ENCODE measurements at regions not wholly inside any gene's neighbourhood (a gene's known extent, or its start where the extent isn't known, plus 50 kb on each side); places are given as distances from the start of the nearest gene placed in this dataset.

DNA sequence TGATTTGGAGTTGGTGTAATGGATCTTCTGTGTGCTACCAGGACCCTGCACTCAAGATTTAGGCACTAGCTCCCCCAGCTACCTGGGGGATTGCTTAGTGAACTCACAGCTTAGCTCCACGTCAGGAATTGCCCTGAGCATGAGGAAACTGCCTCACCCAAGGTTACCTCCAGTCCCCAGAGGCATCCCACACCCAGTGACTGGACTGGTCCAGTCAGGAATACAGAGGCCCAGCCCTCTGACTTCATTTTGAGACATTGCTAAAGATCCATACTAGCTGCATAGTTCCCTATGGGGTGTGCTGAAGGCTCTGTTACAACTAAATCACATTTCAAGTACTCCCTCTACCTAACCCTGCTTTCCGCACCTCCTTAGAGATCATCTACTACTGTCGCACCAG lies 364.7 kb downstream of the EFNA5 start:
- Histone ChIP-seq H3K36me3 (ENCODE audit: control insufficient read depth in 2 of 2, extremely low read depth in 1 of 2, insufficient read depth in 1 of 2, low read length in 1 of 2) (no peaks in the 10 kb centered on the region), H3K9me3 (no peaks in the 10 kb centered on the region), H3K4me1 (ENCODE audit: control insufficient read depth in 1 of 2, extremely low read depth in 1 of 2, insufficient read depth in 2 of 2, low read length in 2 of 2) (no peaks in the 10 kb centered on the region), H3K4me3 (ENCODE audit: control insufficient read depth in 1 of 2, extremely low read depth in 1 of 2, low read length in 1 of 2) (no peak overlapping the region), H3K27ac (ENCODE audit: low read length) (no peak overlapping the region), H3K27me3 (replicated peaks in 1 of 2; ENCODE audit: control insufficient read depth in 2 of 2, extremely low read depth in 1 of 2, insufficient read depth in 2 of 2, low read length in 1 of 2) (no peaks in the 10 kb centered on the region)
- ChIA-PET POLR2A (no interaction called here), CTCF (interaction anchor here in 1 of 2 donors (1.4 kb wide), 1 partner anchor 266 kb away, joined by 3 read pairs; no protein-coding TSS in a partner anchor)
- DNase-seq (no peak), ATAC-seq (replicated peaks in 1 of 4) (no peak)
- Mint-ChIP-seq H3K4me3 (no peak overlapping the region), H3K4me1 (no peaks in the 10 kb centered on the region), H3K9me3 (peaks cover 0 to 10% (median 0%) of the 10 kb centered on the region in 3 donors), H3K36me3 (no peaks in the 10 kb centered on the region), H3K27ac (no peak overlapping the region), H3K27me3 (no peaks in the 10 kb centered on the region)
- WGBS (ENCODE audit: insufficient coverage) = 50% methylated on average over 1 of the region's 3 CpGs

DNA sequence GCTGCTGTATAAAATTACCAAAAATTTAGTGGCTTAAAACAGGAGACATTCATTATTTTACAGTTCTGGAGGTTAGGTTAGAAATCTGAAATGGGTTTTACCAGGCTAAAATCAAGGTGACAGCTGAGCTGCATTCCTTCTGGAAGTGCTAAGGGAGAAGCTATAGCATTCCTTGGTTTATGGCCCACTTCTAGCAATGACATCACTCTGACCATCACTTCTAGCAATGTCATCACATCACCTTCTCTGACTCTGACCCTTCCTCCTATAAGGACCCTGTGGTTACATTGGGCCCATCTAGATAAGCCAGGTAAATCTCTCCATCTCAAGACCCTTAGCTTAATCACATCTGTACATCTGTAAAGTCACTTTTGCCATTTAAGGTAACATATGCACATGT lies 366.1 kb downstream of the EFNA5 start:
- Mint-ChIP-seq H3K27ac (no peak overlapping the region), H3K4me3 (no peak overlapping the region), H3K4me1 (no peaks in the 10 kb centered on the region), H3K36me3 (no peaks in the 10 kb centered on the region), H3K9me3 (peaks cover 0 to 10% (median 0%) of the 10 kb centered on the region in 3 donors), H3K27me3 (no peaks in the 10 kb centered on the region)
- Histone ChIP-seq H3K27me3 (replicated peaks in 1 of 2; ENCODE audit: control insufficient read depth in 2 of 2, extremely low read depth in 1 of 2, insufficient read depth in 2 of 2, low read length in 1 of 2) (no peaks in the 10 kb centered on the region), H3K4me1 (ENCODE audit: control insufficient read depth in 1 of 2, extremely low read depth in 1 of 2, insufficient read depth in 2 of 2, low read length in 2 of 2) (no peaks in the 10 kb centered on the region), H3K9me3 (no peaks in the 10 kb centered on the region), H3K27ac (ENCODE audit: low read length) (no peak overlapping the region), H3K36me3 (ENCODE audit: control insufficient read depth in 2 of 2, extremely low read depth in 1 of 2, insufficient read depth in 1 of 2, low read length in 1 of 2) (no peaks in the 10 kb centered on the region), H3K4me3 (ENCODE audit: control insufficient read depth in 1 of 2, extremely low read depth in 1 of 2, low read length in 1 of 2) (no peak overlapping the region)
- POLR2A ChIA-PET = interaction anchor here in 1 of 2 donors (0.6 kb wide), 1 partner anchor 1871 kb away, joined by 4 read pairs; no protein-coding TSS in a partner anchor
- DNase-seq = no peak
- CTCF ChIA-PET = interaction anchor here in 1 of 2 donors (0.6 kb wide), 1 partner anchor 8 kb away, joined by 3 read pairs; no protein-coding TSS in a partner anchor
- ATAC-seq (replicated peaks in 1 of 4) = no peak

DNA sequence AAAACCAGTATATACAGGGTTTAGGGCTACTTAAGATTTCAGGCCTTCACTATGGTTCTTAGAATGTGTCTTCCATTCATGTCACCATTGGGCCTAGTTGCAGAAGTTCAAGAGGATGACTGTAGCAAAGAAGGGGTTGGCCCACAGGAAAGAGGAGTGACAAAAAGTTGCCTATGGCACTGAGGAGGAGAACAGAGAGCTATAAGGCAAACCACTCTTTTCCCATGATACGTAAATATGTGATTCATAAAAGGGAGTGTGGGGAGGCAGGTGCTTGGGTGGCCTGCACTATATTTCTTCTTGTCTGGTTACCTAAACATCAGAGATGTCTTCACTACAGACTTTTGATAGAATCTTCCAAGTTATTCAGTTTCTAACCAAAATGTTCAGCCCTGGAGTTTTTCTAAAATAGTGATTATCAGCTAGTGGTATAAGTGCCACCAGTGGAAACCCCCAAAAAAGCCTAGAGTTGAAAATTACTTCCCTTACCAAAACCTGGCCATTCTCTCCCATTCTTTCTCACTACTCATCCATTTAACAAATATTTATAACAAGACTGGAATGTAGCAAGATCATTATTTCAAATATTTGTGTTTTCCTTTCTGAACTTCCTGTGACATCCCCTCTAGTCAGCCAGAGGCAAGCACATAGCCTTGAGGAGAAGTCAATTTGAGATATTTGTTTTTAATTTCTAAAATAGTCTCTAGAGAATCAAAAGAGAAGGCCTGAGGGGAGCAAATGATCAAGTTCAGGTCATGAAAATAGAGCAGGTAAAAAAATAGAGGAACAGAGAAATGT lies 367.4 kb downstream of the EFNA5 start:
- ChIA-PET CTCF (no interaction called here), POLR2A (no interaction called here)
- Mint-ChIP-seq H3K4me3 (no peak overlapping the region), H3K36me3 (no peaks in the 10 kb centered on the region), H3K27ac (no peak overlapping the region), H3K4me1 (no peaks in the 10 kb centered on the region), H3K27me3 (no peaks in the 10 kb centered on the region), H3K9me3 (peaks cover 0 to 5% (median 0%) of the 10 kb centered on the region in 3 donors)
- no peaks in the 10 kb centered on the region for H3K36me3 ChIP-seq (ENCODE audit: control insufficient read depth in 2 of 2, extremely low read depth in 1 of 2, insufficient read depth in 1 of 2, low read length in 1 of 2)
- no peak overlapping the region for H3K27ac ChIP-seq (ENCODE audit: low read length)
- no peaks in the 10 kb centered on the region for H3K9me3 ChIP-seq
- no peaks in the 10 kb centered on the region for H3K27me3 ChIP-seq (replicated peaks in 1 of 2; ENCODE audit: control insufficient read depth in 2 of 2, extremely low read depth in 1 of 2, insufficient read depth in 2 of 2, low read length in 1 of 2)
- DNase-seq = no peak
- H3K4me1 ChIP-seq (ENCODE audit: control insufficient read depth in 1 of 2, extremely low read depth in 1 of 2, insufficient read depth in 2 of 2, low read length in 2 of 2) = no peaks in the 10 kb centered on the region
- no CpG with 5 or more reads among the region's 1 CpG for WGBS (ENCODE audit: insufficient coverage)
- ATAC-seq (replicated peaks in 1 of 4) = no peak
- H3K4me3 ChIP-seq (ENCODE audit: control insufficient read depth in 1 of 2, extremely low read depth in 1 of 2, low read length in 1 of 2) = no peak overlapping the region

DNA sequence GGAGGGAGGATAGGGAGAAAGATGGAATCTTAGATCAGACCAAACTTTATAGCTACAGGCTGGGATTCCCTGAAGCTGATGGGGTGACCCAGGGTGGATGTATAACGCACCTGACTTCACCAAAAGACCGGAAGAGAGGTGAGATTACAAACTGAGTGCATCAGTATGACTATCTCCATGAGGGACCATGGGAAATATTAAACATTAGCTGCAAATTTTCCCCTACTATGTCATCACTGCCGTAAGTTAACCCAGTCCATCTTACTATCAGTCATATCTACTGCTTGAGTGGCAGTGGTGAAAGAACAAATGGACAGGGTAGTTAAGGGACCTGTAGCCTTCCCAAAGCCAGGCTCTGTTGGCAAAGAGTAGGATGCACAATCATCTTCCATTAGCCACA lies 368.3 kb downstream of the EFNA5 start:
- Histone ChIP-seq H3K27ac (ENCODE audit: low read length) (no peak overlapping the region), H3K36me3 (ENCODE audit: control insufficient read depth in 2 of 2, extremely low read depth in 1 of 2, insufficient read depth in 1 of 2, low read length in 1 of 2) (no peaks in the 10 kb centered on the region), H3K4me3 (ENCODE audit: control insufficient read depth in 1 of 2, extremely low read depth in 1 of 2, low read length in 1 of 2) (no peak overlapping the region), H3K4me1 (ENCODE audit: control insufficient read depth in 1 of 2, extremely low read depth in 1 of 2, insufficient read depth in 2 of 2, low read length in 2 of 2) (no peaks in the 10 kb centered on the region), H3K27me3 (replicated peaks in 1 of 2; ENCODE audit: control insufficient read depth in 2 of 2, extremely low read depth in 1 of 2, insufficient read depth in 2 of 2, low read length in 1 of 2) (no peaks in the 10 kb centered on the region), H3K9me3 (no peaks in the 10 kb centered on the region)
- no peak overlapping the region for H3K27ac Mint-ChIP-seq
- no peak for DNase-seq
- no peak for ATAC-seq (replicated peaks in 1 of 4)
- no peaks in the 10 kb centered on the region for H3K36me3 Mint-ChIP-seq
- no peak overlapping the region for H3K4me3 Mint-ChIP-seq
- ChIA-PET POLR2A (interaction anchor here in 1 of 2 donors (0.6 kb wide), 1 partner anchor 49 kb away, joined by 4 read pairs; no protein-coding TSS in a partner anchor), CTCF (no interaction called here)
- WGBS (ENCODE audit: insufficient coverage) = 100% methylated on average over 1 of the region's 3 CpGs
- H3K9me3 Mint-ChIP-seq = peaks cover 0 to 5% (median 0%) of the 10 kb centered on the region in 3 donors
- peaks cover 0 to under 1% (median 0%) of the 10 kb centered on the region in 3 donors for H3K4me1 Mint-ChIP-seq
- no peaks in the 10 kb centered on the region for H3K27me3 Mint-ChIP-seq

GRCh38 chr5:107301999-107302398 lies 368.7 kb downstream of the EFNA5 start:
- POLR2A ChIA-PET = interaction anchor here in 1 of 2 donors (0.6 kb wide), 1 partner anchor 49 kb away, joined by 4 read pairs; no protein-coding TSS in a partner anchor
- peaks cover 0 to 5% (median 0%) of the 10 kb centered on the region in 3 donors for H3K9me3 Mint-ChIP-seq

DNA sequence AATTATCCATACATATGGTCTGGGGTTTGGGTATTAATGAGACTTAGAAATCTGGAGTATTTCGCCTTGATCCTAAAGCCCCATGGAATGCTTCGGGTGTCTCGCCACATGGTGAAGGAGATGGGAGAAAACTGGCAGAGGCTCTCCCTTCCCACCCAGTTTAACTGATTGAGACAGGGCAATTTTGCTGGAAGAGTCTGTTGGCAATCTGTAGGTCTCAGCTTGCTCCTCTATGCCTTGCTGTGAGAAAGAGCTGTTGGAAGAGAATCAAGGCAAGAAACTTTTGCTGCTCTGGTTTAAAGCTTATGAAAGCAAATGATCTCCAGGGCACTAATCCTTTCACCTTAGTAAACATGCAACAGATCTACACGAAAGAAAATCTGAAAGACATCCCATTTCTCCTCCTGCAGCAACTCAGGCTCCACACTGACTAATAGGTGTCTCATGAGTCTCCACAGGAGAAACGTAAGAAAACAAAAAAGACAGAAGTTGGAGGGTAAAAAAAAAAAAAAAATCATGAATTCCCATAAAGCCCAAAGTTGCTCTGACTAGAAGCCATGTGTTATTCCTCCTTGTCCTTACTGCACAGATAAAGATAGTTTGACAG lies 369.9 kb downstream of the EFNA5 start:
- no peak overlapping the region for H3K27ac ChIP-seq (ENCODE audit: low read length)
- no peak overlapping the region for H3K4me3 ChIP-seq (ENCODE audit: control insufficient read depth in 1 of 2, extremely low read depth in 1 of 2, low read length in 1 of 2)
- H3K4me1 ChIP-seq (ENCODE audit: control insufficient read depth in 1 of 2, extremely low read depth in 1 of 2, insufficient read depth in 2 of 2, low read length in 2 of 2) = peaks cover 0 to 3% of the 10 kb centered on the region in 2 experiments
- Mint-ChIP-seq H3K9me3 (peaks cover 0 to 5% (median 0%) of the 10 kb centered on the region in 3 donors), H3K4me3 (no peak overlapping the region), H3K27me3 (no peaks in the 10 kb centered on the region), H3K4me1 (peaks cover 0 to 9% (median 0%) of the 10 kb centered on the region in 3 donors), H3K27ac (no peak overlapping the region), H3K36me3 (no peaks in the 10 kb centered on the region)
- H3K36me3 ChIP-seq (ENCODE audit: control insufficient read depth in 2 of 2, extremely low read depth in 1 of 2, insufficient read depth in 1 of 2, low read length in 1 of 2) = no peaks in the 10 kb centered on the region
- CTCF ChIA-PET = no interaction called here
- DNase-seq (no peak), ATAC-seq (replicated peaks in 1 of 4) (no peak)
- POLR2A ChIA-PET = no interaction called here
- 100% methylated on average over 2 of the region's 5 CpGs for WGBS (ENCODE audit: insufficient coverage)
- no peaks in the 10 kb centered on the region for H3K27me3 ChIP-seq (replicated peaks in 1 of 2; ENCODE audit: control insufficient read depth in 2 of 2, extremely low read depth in 1 of 2, insufficient read depth in 2 of 2, low read length in 1 of 2)
- H3K9me3 ChIP-seq = no peaks in the 10 kb centered on the region

More at GRCh38 chr5:107301999-107302398, 368.7 kb downstream of the EFNA5 start:
- no peaks in the 10 kb centered on the region for H3K36me3 ChIP-seq (ENCODE audit: control insufficient read depth in 2 of 2, extremely low read depth in 1 of 2, insufficient read depth in 1 of 2, low read length in 1 of 2)
- Mint-ChIP-seq H3K27me3 (no peaks in the 10 kb centered on the region), H3K4me3 (no peak overlapping the region), H3K36me3 (no peaks in the 10 kb centered on the region), H3K4me1 (peaks cover 0 to 3% (median 0%) of the 10 kb centered on the region in 3 donors), H3K27ac (no peak overlapping the region)
- no peak for DNase-seq
- no peak overlapping the region for H3K27ac ChIP-seq (ENCODE audit: low read length)
- no peaks in the 10 kb centered on the region for H3K9me3 ChIP-seq
- WGBS (ENCODE audit: insufficient coverage) = 83% methylated on average over 1 of the region's 3 CpGs
- no peak overlapping the region for H3K4me3 ChIP-seq (ENCODE audit: control insufficient read depth in 1 of 2, extremely low read depth in 1 of 2, low read length in 1 of 2)
- H3K27me3 ChIP-seq (replicated peaks in 1 of 2; ENCODE audit: control insufficient read depth in 2 of 2, extremely low read depth in 1 of 2, insufficient read depth in 2 of 2, low read length in 1 of 2) = no peaks in the 10 kb centered on the region
- no peak for ATAC-seq (replicated peaks in 1 of 4)
- H3K4me1 ChIP-seq (ENCODE audit: control insufficient read depth in 1 of 2, extremely low read depth in 1 of 2, insufficient read depth in 2 of 2, low read length in 2 of 2) = no peaks in the 10 kb centered on the region
- CTCF ChIA-PET = no interaction called here

Data from T-cell (primary cell).